OCI-LY1 (cell line): ENCODE measurements at regions not wholly inside any gene's neighbourhood (a gene's known extent, or its start where the extent isn't known, plus 50 kb on each side); places are given as distances from the start of the nearest gene placed in this dataset.

Source experiments
- H2AFZ ChIP-seq: fragments of 200-600 bp; sonication (generic), shearing (Covaris generic); 2 replicates; pipeline ENCODE4 v1.6.0; 2014; ENCODE audit warnings: antibody characterized with exemption, mild to moderate bottlenecking, low read length
- H3F3A ChIP-seq: fragments of 200-600 bp; sonication (generic), shearing (Covaris generic); 2 replicates; pipeline ENCODE4 v1.6.0; 2014; ENCODE audit warnings: mild to moderate bottlenecking, antibody characterized with exemption, low read length, moderate library complexity; ENCODE audit not compliant: insufficient read depth
- H3K27ac ChIP-seq: fragments of 200-600 bp; sonication (generic); 2 replicates; pipeline ENCODE4 v1.5.1; 2014; ENCODE audit warnings: low read length, mixed run types, mild to moderate bottlenecking, low read depth; ENCODE audit not compliant: poor library complexity, severe bottlenecking
- H3K27me3 ChIP-seq: fragments of 200-600 bp; sonication (generic); 2 replicates; pipeline ENCODE4 v1.6.0; 2014; ENCODE audit warnings: antibody characterized with exemption, mild to moderate bottlenecking, low read length, moderate library complexity; ENCODE audit not compliant: insufficient read depth
- H3K36me3 ChIP-seq: fragments of 200-600 bp; sonication (generic); 2 replicates; pipeline ENCODE4 v1.6.1; 2014; ENCODE audit warnings: mild to moderate bottlenecking, antibody characterized with exemption, low read length, moderate library complexity, mixed read lengths; ENCODE audit not compliant: insufficient read depth
- H3K4me1 ChIP-seq: fragments of 200-600 bp; sonication (generic); 2 replicates; pipeline ENCODE4 v1.5.1; 2014; ENCODE audit warnings: mild to moderate bottlenecking, low read length, moderate library complexity; ENCODE audit not compliant: insufficient read depth, severe bottlenecking
- H3K4me2 ChIP-seq: fragments of 200-600 bp; sonication (generic), shearing (Covaris generic); 2 replicates; pipeline ENCODE4 v1.6.1; 2014; ENCODE audit warnings: low read length
- H3K4me3 ChIP-seq: fragments of 200-600 bp; sonication (generic); 2 replicates; pipeline ENCODE4 v1.5.1; 2014; ENCODE audit warnings: low read length, low read depth, mild to moderate bottlenecking, mixed read lengths; ENCODE audit not compliant: poor library complexity, severe bottlenecking
- H3K79me2 ChIP-seq: fragments of 200-600 bp; shearing (Covaris generic); 2 replicates; pipeline ENCODE4 v1.6.1; 2016; ENCODE audit warnings: mixed run types, low read length, mixed read lengths; ENCODE audit not compliant: insufficient read depth
- H3K9ac ChIP-seq: fragments of 200-600 bp; sonication (generic), shearing (Covaris generic); 2 replicates; pipeline ENCODE4 v1.6.1; 2014; ENCODE audit warnings: mild to moderate bottlenecking, low read length, mixed read lengths
- H3K9me2 ChIP-seq: fragments of 200-600 bp; sonication (generic), shearing (Covaris generic); 2 replicates; pipeline ENCODE4 v1.6.1; 2014; ENCODE audit warnings: low read depth, mild to moderate bottlenecking, low read length, mixed read lengths
- H3K9me3 ChIP-seq: fragments of 200-600 bp; shearing (Covaris generic); 2 replicates; pipeline ENCODE4 v1.6.1; 2014; ENCODE audit warnings: low read length, mixed read lengths
- H4K20me1 ChIP-seq: fragments of 200-600 bp; sonication (generic), shearing (Covaris generic); 2 replicates; pipeline ENCODE4 v1.6.0; 2016; ENCODE audit warnings: mild to moderate bottlenecking, low read length; ENCODE audit not compliant: insufficient read depth
- CTCF ChIP-seq: fragments of 200-600 bp; sonication (generic), shearing (Covaris generic); IDR thresholded peaks from 2 replicates; pipeline ENCODE4 v1.5.1; 2017; ENCODE audit warnings: mild to moderate bottlenecking, antibody characterized with exemption, low read length, moderate library complexity, mixed read lengths
- EZH2 ChIP-seq: fragments of 200-600 bp; sonication (generic), shearing (Covaris generic); IDR thresholded peaks from 2 replicates; pipeline ENCODE4 v1.8.0; 2017; ENCODE audit warnings: borderline replicate concordance, mixed run types, mild to moderate bottlenecking, antibody characterized with exemption, low read length, moderate library complexity, mixed read lengths

- Histone ChIP-seq H4K20me1 (no peaks in the 10 kb centered on the region), H3K27ac (no peak overlapping the region), H3K36me3 (no peaks in the 10 kb centered on the region), H3F3A (no peaks in the 10 kb centered on the region), H3K27me3 (no peaks in the 10 kb centered on the region), H2AFZ (no peak overlapping the region), H3K4me2 (no peak overlapping the region), H3K9me2 (no peaks in the 10 kb centered on the region), H3K4me3 (no peak overlapping the region), H3K79me2 (no peaks in the 10 kb centered on the region), H3K9ac (no peak overlapping the region), H3K4me1 (no peaks in the 10 kb centered on the region), H3K9me3 (peaks cover 5% of the 10 kb centered on the region; the same call in 1 of the 2 replicates)
- TF ChIP-seq EZH2: no peak
- TF ChIP-seq CTCF: no peak
Measured at GRCh38 chr15:79140846-79141570, 50.4 kb upstream of the RASGRF1 start.
